CD4-positive, alpha-beta T cell treated with Interleukin-15 for 4 hours (primary cell): ENCODE measurements at regions not wholly inside any gene's neighbourhood (a gene's known extent, or its start where the extent isn't known, plus 50 kb on each side); places are given as distances from the start of the nearest gene placed in this dataset.

Experiments
- DNase-seq: peaks from one replicate; pipeline ENCODE4 v3.0.0-alpha.2; 2020; ENCODE audit warnings: low spot score

DNA sequence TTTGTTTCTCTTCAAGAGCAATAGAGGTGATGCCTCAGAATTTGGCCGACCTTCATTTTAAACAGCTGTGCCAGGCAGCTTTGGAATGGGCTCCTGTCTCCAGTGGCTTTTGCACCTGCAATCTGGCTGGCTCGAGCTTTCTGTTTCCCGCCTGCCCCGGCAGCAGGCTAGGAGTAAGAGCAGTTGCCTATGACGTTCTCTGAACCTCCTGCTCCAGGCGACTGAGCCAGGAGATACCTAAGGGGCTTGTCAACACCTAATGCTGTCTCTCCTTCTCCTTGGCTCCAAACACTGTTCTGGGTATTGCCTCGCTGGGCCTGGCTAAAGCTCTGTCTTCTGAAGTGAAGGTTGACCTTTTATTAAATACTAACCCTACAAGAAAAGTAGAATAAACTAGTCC lies 229.9 kb downstream of the LRRN1 start:
- DNase-seq = no peak

- DNase-seq = no peak
These were observed 231.4 kb downstream of the LRRN1 start for GRCh38 chr3:4030624-4031023.

DNA sequence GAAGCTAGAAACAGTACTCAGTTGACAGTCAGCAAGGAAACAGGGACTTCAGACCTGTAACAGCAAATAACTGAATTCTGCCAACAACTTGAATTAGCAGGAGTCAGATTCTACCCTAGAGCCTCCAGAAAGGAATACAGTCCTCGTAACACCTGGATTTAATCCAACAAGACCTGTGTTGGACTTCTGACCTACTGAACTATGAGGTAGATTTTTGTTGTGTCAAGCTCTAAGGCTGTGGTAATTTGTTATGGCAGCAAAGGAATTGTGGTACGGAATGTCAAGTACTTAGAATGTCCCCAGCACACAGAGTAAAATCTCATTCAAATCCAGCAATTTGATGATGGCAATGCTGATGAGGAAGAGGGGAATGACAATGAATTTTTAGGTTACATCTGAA lies 234.1 kb downstream of the LRRN1 start:
- DNase-seq = no peak

- DNase-seq = no peak
These were observed 236.8 kb downstream of the LRRN1 start for GRCh38 chr3:4036046-4036445.

DNA sequence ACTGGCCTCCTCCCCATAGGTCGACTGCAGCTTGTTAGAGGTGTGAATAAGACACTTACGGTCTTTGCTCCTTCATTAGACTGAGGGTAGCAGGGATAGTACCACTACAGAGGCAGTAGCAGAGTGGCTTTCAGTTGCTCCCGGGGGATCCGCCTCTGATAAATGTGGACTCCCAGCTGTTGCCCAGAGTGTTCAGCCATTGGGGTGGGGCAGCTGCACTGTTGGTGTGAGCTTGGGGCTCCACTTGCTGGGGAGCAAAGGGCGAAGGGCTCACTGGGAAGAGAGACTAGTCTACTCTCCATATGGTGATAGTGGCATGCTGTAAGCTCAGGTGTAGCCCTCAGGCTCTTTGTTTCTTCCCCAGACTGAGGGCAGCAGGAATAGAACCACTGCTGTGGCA lies 239.1 kb downstream of the LRRN1 start:
- no peak for DNase-seq

- DNase-seq = no peak
These were observed 242.8 kb downstream of the LRRN1 start for GRCh38 chr3:4042070-4042469.

GRCh38 chr3:4042869-4043268 lies 243.6 kb downstream of the LRRN1 start:
- DNase-seq = no peak

DNA sequence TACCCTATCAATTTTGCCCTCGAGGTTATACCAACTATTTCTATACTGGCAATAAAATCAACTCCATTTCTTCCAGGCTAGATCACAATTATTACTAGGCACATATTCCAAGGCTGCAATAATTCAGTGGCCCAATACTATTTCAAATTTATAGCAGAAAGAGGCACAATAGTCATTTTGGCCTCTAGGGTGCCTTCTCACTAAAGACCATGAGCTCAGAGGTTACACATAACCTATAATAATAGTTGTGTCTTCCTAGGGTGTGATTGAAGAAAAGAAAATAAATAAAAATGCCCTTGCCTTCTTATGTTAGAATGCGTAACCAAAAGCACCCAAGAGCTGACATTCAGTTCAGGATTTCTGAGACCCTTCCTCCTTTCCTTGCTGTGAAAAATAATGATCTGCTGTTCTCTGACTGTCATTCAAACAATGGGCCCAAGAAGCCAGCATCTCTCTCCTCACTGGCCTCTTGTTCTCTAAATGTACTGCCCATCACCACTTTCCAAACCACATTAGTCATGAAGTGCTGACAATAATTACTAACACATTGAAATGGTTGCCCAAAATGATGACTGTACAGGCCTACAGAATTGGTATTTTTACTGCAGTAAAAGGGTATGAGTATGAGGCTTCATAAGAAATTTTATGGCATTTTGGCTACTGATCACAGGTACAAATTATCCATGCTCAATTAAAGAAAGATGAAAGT lies 244.8 kb downstream of the LRRN1 start:
- DNase-seq = no peak

GRCh38 chr3:4044619-4045018 lies 245.4 kb downstream of the LRRN1 start:
- no peak for DNase-seq

GRCh38 chr3:4045756-4046155 lies 246.5 kb downstream of the LRRN1 start:
- DNase-seq = no peak

- DNase-seq = no peak
These were observed 248.1 kb downstream of the LRRN1 start for GRCh38 chr3:4047366-4047765.

- no peak for DNase-seq
These were observed 250.5 kb upstream of the SETMAR start for GRCh38 chr3:4052706-4053105.

DNA sequence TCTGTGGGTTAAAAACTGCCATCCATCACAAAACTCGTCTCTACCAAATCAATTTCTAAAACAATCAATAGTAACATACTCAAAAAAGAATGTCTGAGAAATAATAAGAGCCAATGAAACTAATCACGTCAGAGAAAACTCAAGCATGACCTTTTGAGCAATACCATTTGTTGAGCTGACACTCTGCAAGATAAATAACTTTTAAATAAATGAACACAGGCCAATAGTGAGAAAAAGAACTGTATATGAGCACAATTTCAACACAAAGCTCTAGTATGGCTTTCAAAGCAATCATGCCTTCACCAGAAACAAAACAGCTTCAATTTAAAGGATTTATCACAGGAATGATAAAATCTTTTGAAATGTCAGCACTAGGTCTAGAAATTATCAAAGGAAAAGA lies 249.2 kb upstream of the SETMAR start:
- no peak for DNase-seq

DNA sequence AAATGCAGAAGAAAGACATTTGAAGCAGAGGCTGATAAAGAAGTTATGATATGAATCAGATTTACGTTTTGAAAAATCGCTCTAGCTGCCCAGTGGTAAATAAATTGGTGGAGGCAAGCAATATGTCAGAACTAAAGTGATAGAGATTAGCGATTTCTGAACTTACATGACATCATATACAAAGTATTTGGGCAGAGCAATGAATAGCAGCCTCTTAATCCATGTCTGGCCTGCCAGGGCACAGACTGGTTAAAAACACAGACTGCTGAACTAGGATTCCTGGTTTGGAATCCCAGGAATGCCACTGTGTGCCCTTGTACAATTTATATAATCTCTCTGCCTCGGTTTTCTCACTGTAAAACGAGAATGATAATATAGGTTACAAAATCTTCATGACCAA lies 243.1 kb upstream of the SETMAR start:
- no peak for DNase-seq

DNA sequence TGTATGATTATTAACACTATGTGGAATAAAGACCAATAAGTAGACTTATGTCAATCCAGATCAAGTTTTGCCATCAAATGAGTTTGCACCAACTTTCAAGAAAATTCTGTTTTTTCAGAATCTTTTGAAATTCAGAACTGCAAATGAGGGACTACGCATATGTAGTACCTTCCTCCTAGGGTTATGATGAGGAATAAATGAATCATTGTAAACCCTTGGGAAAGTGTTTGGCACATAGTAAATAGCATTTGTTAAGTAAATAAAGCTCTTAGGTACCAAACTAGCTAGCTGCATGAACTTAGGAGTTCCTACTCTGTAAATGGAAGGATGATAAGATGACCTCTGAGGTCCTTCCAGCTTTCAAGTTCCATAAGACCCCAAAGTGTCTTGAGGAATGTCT lies 242.6 kb upstream of the SETMAR start:
- DNase-seq = no peak

DNA sequence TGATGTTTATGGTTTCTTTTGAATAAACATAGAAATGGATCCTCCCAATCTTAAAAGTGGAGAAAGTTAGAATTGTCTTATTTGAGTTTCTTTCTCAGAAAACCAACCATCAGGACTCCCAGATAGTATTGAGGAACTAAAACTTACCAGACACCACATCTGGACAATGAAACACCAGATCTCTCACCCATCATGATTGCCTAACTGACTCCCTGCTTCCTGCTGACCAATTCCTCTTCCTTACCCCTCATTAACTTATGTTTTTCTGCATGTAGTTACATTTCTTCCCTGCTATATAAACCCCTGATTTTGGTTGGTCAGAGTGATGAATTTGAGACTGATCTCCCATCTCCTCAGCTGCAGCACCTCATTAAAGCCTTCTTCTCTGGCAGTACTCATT lies 242.0 kb upstream of the SETMAR start:
- no peak for DNase-seq

GRCh38 chr3:4061783-4062360 lies 241.3 kb upstream of the SETMAR start:
- no peak for DNase-seq

DNA sequence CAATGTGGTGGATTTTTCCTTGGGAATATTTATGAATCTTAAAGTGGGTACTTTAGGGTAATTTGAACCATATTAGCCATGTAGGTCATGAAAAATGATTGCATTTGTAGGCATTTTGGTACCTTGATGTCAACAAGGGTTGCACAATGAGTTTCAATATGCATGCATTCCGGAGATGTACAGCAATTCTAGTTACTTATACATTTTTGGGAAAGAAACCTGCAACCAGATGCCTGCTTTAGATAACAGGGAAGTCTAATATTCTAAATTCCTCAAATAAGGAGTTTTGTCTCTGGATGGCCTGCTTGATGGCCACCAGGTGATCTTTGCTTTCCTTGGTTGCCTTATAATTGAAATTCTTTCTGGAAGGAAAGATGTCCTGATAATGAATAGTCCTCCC lies 240.5 kb upstream of the SETMAR start:
- DNase-seq = no peak

DNA sequence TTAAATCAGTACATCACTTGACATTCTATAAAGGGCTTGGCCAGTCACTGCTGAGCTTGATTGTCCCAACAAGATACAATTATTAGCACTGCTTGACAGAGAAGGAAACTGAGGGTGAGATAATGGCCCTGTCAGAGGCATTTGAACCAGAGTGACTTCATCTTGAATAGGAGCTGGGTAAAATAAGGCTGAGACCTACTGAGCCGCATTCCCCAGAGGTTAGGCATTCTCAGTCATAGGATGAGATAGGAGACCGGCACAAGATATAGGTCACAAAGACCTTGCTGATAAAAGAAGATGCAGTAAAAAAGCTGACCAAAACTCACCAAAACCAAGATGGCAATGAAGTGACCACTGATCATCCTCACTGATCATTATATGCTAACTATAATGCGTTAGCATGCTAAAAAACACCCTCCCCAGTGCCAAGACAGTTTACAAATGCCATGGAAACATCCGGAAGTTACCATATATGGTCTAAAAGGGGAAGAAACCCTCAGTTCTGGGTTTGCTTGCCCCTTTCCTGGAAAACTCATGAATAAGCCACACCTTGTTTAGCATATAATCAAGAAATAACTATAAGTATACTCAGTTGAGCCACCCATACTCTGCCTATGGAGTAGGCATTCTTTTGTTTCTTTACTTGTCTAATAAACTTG lies 239.1 kb upstream of the SETMAR start:
- DNase-seq = no peak

DNA sequence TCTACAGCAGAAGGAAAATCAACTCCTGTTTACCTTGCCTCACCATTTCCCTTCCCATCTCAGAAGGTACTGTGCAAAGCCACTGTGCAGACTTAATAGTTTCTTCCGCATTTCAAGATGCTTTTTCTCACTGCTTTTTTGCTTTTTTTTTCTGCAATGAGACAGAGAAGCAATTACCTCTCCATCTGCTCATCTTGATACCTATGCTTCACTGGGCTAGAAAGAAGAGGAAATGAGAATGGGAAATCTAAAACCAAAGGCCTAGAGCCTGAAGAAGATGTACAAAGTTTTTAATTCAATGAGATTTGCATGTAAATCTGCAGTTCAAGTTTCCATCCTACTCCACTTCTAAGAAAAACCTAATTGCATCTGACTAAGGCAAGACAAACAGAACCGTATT lies 238.1 kb upstream of the SETMAR start:
- no peak for DNase-seq

DNA sequence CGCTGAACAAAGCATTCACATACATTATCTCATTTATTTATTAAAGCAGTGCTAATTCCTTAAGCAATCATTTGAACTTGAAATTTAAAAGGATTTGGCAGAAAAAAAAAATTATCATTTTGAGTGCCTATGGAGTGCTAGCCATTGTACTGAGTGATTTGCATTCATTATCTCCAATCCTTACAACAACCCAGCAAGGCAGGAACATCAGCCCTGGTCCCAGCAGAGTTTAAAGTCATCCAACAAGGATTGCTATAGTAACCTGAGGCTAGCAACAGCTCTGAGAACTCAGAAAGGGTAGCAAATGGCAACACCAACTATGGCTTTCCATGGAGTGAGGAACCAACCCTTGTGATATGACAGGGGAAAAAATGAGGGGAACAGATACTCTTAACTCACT lies 237.6 kb upstream of the SETMAR start:
- DNase-seq = no peak

- DNase-seq = no peak
These were observed 235.3 kb upstream of the SETMAR start for GRCh38 chr3:4067893-4068292.

GRCh38 chr3:4069796-4070195 lies 233.4 kb upstream of the SETMAR start:
- no peak for DNase-seq
